ENCODE measurements at regions not wholly inside any gene's neighbourhood (a gene's known extent, or its start where the extent isn't known, plus 50 kb on each side); places are given as distances from the start of the nearest gene placed in this dataset.

- Histone ChIP-seq H3K36me3 (no peaks in the 10 kb centered on the region), H3K27me3 (replicated peaks in 1 of 7) (no peaks in the 10 kb centered on the region), H3K4me1 (no peaks in the 10 kb centered on the region), H3K9me3 (peaks cover 0 to 5% (median 0%) of the 10 kb centered on the region in 8 donors), H3K4me3 (no peak overlapping the region), H3K27ac (no peak overlapping the region)
- WGBS, 5 donors = 57 to 76% (median 61%) methylated on average over 3 of the region's 3 CpGs
- DNase-seq = no peak
- TF ChIP-seq POLR2A (IDR thresholded peaks at IDR 0.05) = no peak
- no peak for TF ChIP-seq POLR2AphosphoS5 (IDR thresholded peaks at IDR 0.05)
- TF ChIP-seq CTCF (IDR thresholded peaks at IDR 0.05 in 8 of 11, conservative IDR thresholded peaks at IDR 0.05 in 3 of 11) = no peak
- intact Hi-C loops (cut with DNase I; ENCODE audit: low total_unique reads) = no loop called here
Measured at GRCh38 chr7:49418963-49419362, 354.5 kb upstream of the VWC2 start.

DNA sequence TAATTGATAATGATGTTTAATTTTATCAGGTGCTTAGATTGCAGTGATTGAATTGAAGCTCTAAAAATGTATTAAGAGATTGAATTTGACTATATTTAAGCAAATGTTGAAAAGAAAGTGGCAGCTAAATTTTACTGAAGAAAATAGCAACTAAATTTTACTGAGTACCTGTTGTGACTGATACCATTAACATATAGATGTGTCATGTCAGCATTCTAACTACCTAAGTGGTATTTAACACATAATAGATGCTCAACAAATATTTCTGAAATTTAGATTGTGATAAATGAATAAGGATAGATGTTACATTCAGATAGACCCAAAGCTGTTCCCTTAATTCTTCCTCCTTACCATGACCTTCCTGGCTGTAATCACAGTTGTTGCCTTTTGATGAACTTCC lies 350.9 kb upstream of the VWC2 start:
- peaks cover 0 to 3% (median 0%) of the 10 kb centered on the region in 8 donors for H3K9me3 ChIP-seq
- intact Hi-C loops (cut with DNase I; ENCODE audit: low total_unique reads) = no loop called here

DNA sequence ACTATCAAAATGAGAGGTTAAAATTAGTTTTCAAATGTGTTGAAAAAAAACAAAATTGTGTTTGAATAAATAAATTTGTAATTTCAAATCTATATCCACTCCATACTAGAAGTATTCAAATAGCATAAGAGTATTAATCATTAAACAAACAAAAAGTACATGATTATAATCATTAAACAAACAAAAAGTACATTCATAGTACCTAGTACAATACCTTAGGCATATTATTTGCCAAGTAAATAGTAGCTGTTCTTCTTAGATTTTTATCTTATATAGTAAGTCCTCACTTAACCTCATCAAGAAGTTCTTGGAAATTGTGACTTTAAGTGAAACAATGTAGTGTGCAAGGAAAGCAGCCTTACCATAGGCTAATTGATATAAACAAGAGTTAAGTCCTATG lies 349.3 kb upstream of the VWC2 start:
- intact Hi-C loops (cut with DNase I; ENCODE audit: low total_unique reads) = no loop called here
- no peak overlapping the region for H3K27ac ChIP-seq
- H3K9me3 ChIP-seq = peaks cover 0 to 3% (median 0%) of the 10 kb centered on the region in 8 donors
- no peak for TF ChIP-seq CTCF (IDR thresholded peaks at IDR 0.05 in 8 of 11, conservative IDR thresholded peaks at IDR 0.05 in 3 of 11)
- no peak for TF ChIP-seq POLR2AphosphoS5 (IDR thresholded peaks at IDR 0.05)
- H3K27me3 ChIP-seq (replicated peaks in 1 of 7) = no peaks in the 10 kb centered on the region
- no peak for DNase-seq
- H3K4me3 ChIP-seq = no peak overlapping the region
- no peaks in the 10 kb centered on the region for H3K36me3 ChIP-seq
- H3K4me1 ChIP-seq = no peaks in the 10 kb centered on the region

More for the DNA sequence above, 350.9 kb upstream of the VWC2 start:
- Histone ChIP-seq H3K27me3 (replicated peaks in 1 of 7) (no peaks in the 10 kb centered on the region), H3K36me3 (no peaks in the 10 kb centered on the region), H3K27ac (no peak overlapping the region), H3K4me3 (no peak overlapping the region), H3K4me1 (no peaks in the 10 kb centered on the region)
- no peak for TF ChIP-seq CTCF (IDR thresholded peaks at IDR 0.05 in 8 of 11, conservative IDR thresholded peaks at IDR 0.05 in 3 of 11)
- TF ChIP-seq POLR2A (IDR thresholded peaks at IDR 0.05) = no peak
- TF ChIP-seq POLR2AphosphoS5 (IDR thresholded peaks at IDR 0.05) = no peak
- no peak for DNase-seq

- Histone ChIP-seq H3K9me3 (peaks cover 0 to 3% (median 0%) of the 10 kb centered on the region in 8 donors), H3K4me1 (no peaks in the 10 kb centered on the region), H3K27me3 (replicated peaks in 1 of 7) (no peaks in the 10 kb centered on the region), H3K27ac (no peak overlapping the region), H3K4me3 (no peak overlapping the region), H3K36me3 (no peaks in the 10 kb centered on the region)
- no peak for TF ChIP-seq POLR2AphosphoS5 (IDR thresholded peaks at IDR 0.05)
- DNase-seq = no peak
- intact Hi-C loops (cut with DNase I; ENCODE audit: low total_unique reads) = no loop called here
- WGBS, 5 donors = 43 to 61% (median 57%) methylated on average over 5 of the region's 5 CpGs
Measured at GRCh38 chr7:49425277-49425818, 348.1 kb upstream of the VWC2 start.

GRCh38 chr7:49432254-49432653 lies 341.2 kb upstream of the VWC2 start:
- Histone ChIP-seq H3K27me3 (replicated peaks in 1 of 7) (no peaks in the 10 kb centered on the region), H3K27ac (no peak overlapping the region), H3K9me3 (no peaks in the 10 kb centered on the region), H3K4me3 (no peak overlapping the region), H3K4me1 (no peaks in the 10 kb centered on the region), H3K36me3 (no peaks in the 10 kb centered on the region)
- DNase-seq = no peak
- intact Hi-C loops (cut with DNase I; ENCODE audit: low total_unique reads) = no loop called here
- no peak for TF ChIP-seq POLR2A (IDR thresholded peaks at IDR 0.05)
- TF ChIP-seq POLR2AphosphoS5 (IDR thresholded peaks at IDR 0.05) = no peak
- TF ChIP-seq CTCF (IDR thresholded peaks at IDR 0.05 in 8 of 11, conservative IDR thresholded peaks at IDR 0.05 in 3 of 11) = no peak
- 90 to 97% (median 93%) methylated on average over 4 of the region's 4 CpGs for WGBS, 5 donors

Data from spleen (tissue), 11 donors.